Central memory CD8-positive, alpha-beta T cell (primary cell): ENCODE measurements at regions not wholly inside any gene's neighbourhood (a gene's known extent, or its start where the extent isn't known, plus 50 kb on each side); places are given as distances from the start of the nearest gene placed in this dataset.
"Not testable (repeated sequence)": the region's sequence is repeated elsewhere in the genome, so short reads cannot be mapped to it uniquely, and the experiment has no call there.

Experiments used
- ATAC-seq: fragments of 150-1000 bp; cut with Tn5 transposase; replicated peaks from 2 replicates; pipeline ENCODE4 v1.10.0; 2022; ENCODE audit warnings: mild to moderate bottlenecking, moderate FRiP score, moderate number of reproducible peaks; ENCODE audit not compliant: poor library complexity, severe bottlenecking; ENCODE audit errors: extremely low read depth
- DNase-seq, 2 donors: peaks; one replicate each; pipeline ENCODE4 v3.0.0; 2021; ENCODE audit warnings: low spot score in 2 of 2
- H3K27ac Mint-ChIP-seq: one replicate; pipeline ENCODE4 v1.8.0; 2022; ENCODE audit warnings: low read depth, mild to moderate bottlenecking, moderate library complexity, mixed read lengths
- H3K27me3 Mint-ChIP-seq: one replicate; pipeline ENCODE4 v1.8.0; 2022; ENCODE audit warnings: mixed read lengths
- H3K36me3 Mint-ChIP-seq: one replicate; pipeline ENCODE4 v1.8.0; 2022; ENCODE audit warnings: mild to moderate bottlenecking, moderate library complexity, mixed read lengths; ENCODE audit not compliant: insufficient read depth
- H3K4me1 Mint-ChIP-seq: one replicate; pipeline ENCODE4 v1.8.0; 2022; ENCODE audit warnings: mixed read lengths
- H3K4me3 Mint-ChIP-seq: one replicate; pipeline ENCODE4 v1.8.0; 2022; ENCODE audit warnings: mild to moderate bottlenecking, moderate library complexity, mixed read lengths
- H3K9me3 Mint-ChIP-seq: one replicate; pipeline ENCODE4 v1.8.0; 2022; ENCODE audit warnings: mixed read lengths

- Mint-ChIP-seq H3K9me3 (peaks cover 2% of the 10 kb centered on the region), H3K4me1 (no peaks in the 10 kb centered on the region), H3K27me3 (no peaks in the 10 kb centered on the region), H3K36me3 (no peaks in the 10 kb centered on the region), H3K27ac (no peak overlapping the region), H3K4me3 (no peak overlapping the region)
- ATAC-seq: no peak
- DNase-seq: no peak
Observed at GRCh38 chr12:84047881-84048280, 864.7 kb downstream of the SLC6A15 start.

- Mint-ChIP-seq H3K36me3 (no peaks in the 10 kb centered on the region), H3K4me3 (no peak overlapping the region), H3K27ac (no peak overlapping the region), H3K9me3 (no peaks in the 10 kb centered on the region), H3K27me3 (no peaks in the 10 kb centered on the region), H3K4me1 (no peaks in the 10 kb centered on the region)
- no peak for DNase-seq
- ATAC-seq: no peak
Observed at GRCh38 chr12:84046859-84047258, 865.7 kb downstream of the SLC6A15 start.

GRCh38 chr12:84043355-84043754 lies 869.2 kb downstream of the SLC6A15 start:
- H3K4me1 Mint-ChIP-seq: no peaks in the 10 kb centered on the region
- ATAC-seq (no peak), DNase-seq (no peak)
- H3K27me3 Mint-ChIP-seq: no peaks in the 10 kb centered on the region
- H3K36me3 Mint-ChIP-seq: no peaks in the 10 kb centered on the region
- no peak overlapping the region for H3K4me3 Mint-ChIP-seq
- no peak overlapping the region for H3K27ac Mint-ChIP-seq
- H3K9me3 Mint-ChIP-seq: no peaks in the 10 kb centered on the region

- DNase-seq (no peak), ATAC-seq (no peak)
- H3K36me3 Mint-ChIP-seq: no peaks in the 10 kb centered on the region
- H3K9me3 Mint-ChIP-seq: no peaks in the 10 kb centered on the region
- no peak overlapping the region for H3K4me3 Mint-ChIP-seq
- H3K4me1 Mint-ChIP-seq: no peaks in the 10 kb centered on the region
- no peak overlapping the region for H3K27ac Mint-ChIP-seq
- H3K27me3 Mint-ChIP-seq: no peaks in the 10 kb centered on the region
Observed at GRCh38 chr12:84038242-84038641, 874.4 kb downstream of the SLC6A15 start.

- no peak for ATAC-seq
- no peak overlapping the region for H3K4me3 Mint-ChIP-seq
- DNase-seq: no peak
- H3K9me3 Mint-ChIP-seq: no peaks in the 10 kb centered on the region
- H3K4me1 Mint-ChIP-seq: no peaks in the 10 kb centered on the region
- no peaks in the 10 kb centered on the region for H3K27me3 Mint-ChIP-seq
- no peak overlapping the region for H3K27ac Mint-ChIP-seq
- H3K36me3 Mint-ChIP-seq: no peaks in the 10 kb centered on the region
Observed at GRCh38 chr12:84036912-84037311, 875.7 kb downstream of the SLC6A15 start.

- ATAC-seq: no peak
- Mint-ChIP-seq H3K4me1 (no peaks in the 10 kb centered on the region), H3K36me3 (no peaks in the 10 kb centered on the region)
Observed at GRCh38 chr12:84035766-84036165, 876.8 kb downstream of the SLC6A15 start.

GRCh38 chr12:84034871-84035270 lies 877.7 kb downstream of the SLC6A15 start:
- H3K4me1 Mint-ChIP-seq: no peaks in the 10 kb centered on the region
- no peaks in the 10 kb centered on the region for H3K9me3 Mint-ChIP-seq
- DNase-seq (no peak), ATAC-seq (no peak)
- no peak overlapping the region for H3K27ac Mint-ChIP-seq
- no peaks in the 10 kb centered on the region for H3K36me3 Mint-ChIP-seq
- no peaks in the 10 kb centered on the region for H3K27me3 Mint-ChIP-seq
- H3K4me3 Mint-ChIP-seq: no peak overlapping the region

More at GRCh38 chr12:84035766-84036165, 876.8 kb downstream of the SLC6A15 start:
- DNase-seq: no peak
- H3K4me3 Mint-ChIP-seq: no peak overlapping the region
- no peak overlapping the region for H3K27ac Mint-ChIP-seq
- no peaks in the 10 kb centered on the region for H3K9me3 Mint-ChIP-seq
- no peaks in the 10 kb centered on the region for H3K27me3 Mint-ChIP-seq

GRCh38 chr12:84033162-84033561 lies 879.4 kb downstream of the SLC6A15 start:
- no peak for DNase-seq
- Mint-ChIP-seq H3K4me3 (no peak overlapping the region), H3K27me3 (no peaks in the 10 kb centered on the region), H3K9me3 (no peaks in the 10 kb centered on the region), H3K27ac (no peak overlapping the region), H3K4me1 (no peaks in the 10 kb centered on the region), H3K36me3 (no peaks in the 10 kb centered on the region)
- ATAC-seq: no peak

GRCh38 chr12:84018556-84019179 lies 893.9 kb downstream of the SLC6A15 start:
- H3K4me1 Mint-ChIP-seq: not testable (repeated sequence)

GRCh38 chr12:84016956-84017355 lies 895.6 kb downstream of the SLC6A15 start:
- ATAC-seq: no peak
- H3K4me1 Mint-ChIP-seq: no peaks in the 10 kb centered on the region
- no peak for DNase-seq
- H3K9me3 Mint-ChIP-seq: peaks cover 36% of the 10 kb centered on the region
- H3K4me3 Mint-ChIP-seq: no peak overlapping the region
- no peaks in the 10 kb centered on the region for H3K27me3 Mint-ChIP-seq
- no peak overlapping the region for H3K27ac Mint-ChIP-seq
- no peaks in the 10 kb centered on the region for H3K36me3 Mint-ChIP-seq

More at GRCh38 chr12:84018556-84019179, 893.9 kb downstream of the SLC6A15 start:
- H3K9me3 Mint-ChIP-seq: peaks cover 32% of the 10 kb centered on the region
- H3K27ac Mint-ChIP-seq, ATAC-seq, DNase-seq, H3K36me3 Mint-ChIP-seq, H3K4me3 Mint-ChIP-seq, H3K27me3 Mint-ChIP-seq: not testable (repeated sequence)

- no peak overlapping the region for H3K27ac Mint-ChIP-seq
- H3K4me3 Mint-ChIP-seq: no peak overlapping the region
- H3K4me1 Mint-ChIP-seq: no peaks in the 10 kb centered on the region
- no peaks in the 10 kb centered on the region for H3K27me3 Mint-ChIP-seq
- H3K9me3 Mint-ChIP-seq: peaks cover 13% of the 10 kb centered on the region
- no peak for DNase-seq
- ATAC-seq: no peak
- H3K36me3 Mint-ChIP-seq: no peaks in the 10 kb centered on the region
Observed at GRCh38 chr12:83997423-83997822, 915.2 kb downstream of the SLC6A15 start.

- DNase-seq (no peak), ATAC-seq (no peak)
- Mint-ChIP-seq H3K36me3 (no peaks in the 10 kb centered on the region), H3K27ac (no peak overlapping the region), H3K4me1 (no peaks in the 10 kb centered on the region), H3K27me3 (no peaks in the 10 kb centered on the region), H3K9me3 (peaks cover 13% of the 10 kb centered on the region), H3K4me3 (no peak overlapping the region)
Observed at GRCh38 chr12:83996671-83997070, 915.9 kb downstream of the SLC6A15 start.

GRCh38 chr12:83985084-83985483 lies 927.5 kb downstream of the SLC6A15 start:
- DNase-seq (no peak), ATAC-seq (no peak)
- Mint-ChIP-seq H3K4me3 (no peak overlapping the region), H3K36me3 (no peaks in the 10 kb centered on the region), H3K27ac (no peak overlapping the region), H3K9me3 (peaks cover 4% of the 10 kb centered on the region), H3K27me3 (no peaks in the 10 kb centered on the region), H3K4me1 (no peaks in the 10 kb centered on the region)
